ENCODE measurements at regions not wholly inside any gene's neighbourhood (a gene's known extent, or its start where the extent isn't known, plus 50 kb on each side); places are given as distances from the start of the nearest gene placed in this dataset.

DNA sequence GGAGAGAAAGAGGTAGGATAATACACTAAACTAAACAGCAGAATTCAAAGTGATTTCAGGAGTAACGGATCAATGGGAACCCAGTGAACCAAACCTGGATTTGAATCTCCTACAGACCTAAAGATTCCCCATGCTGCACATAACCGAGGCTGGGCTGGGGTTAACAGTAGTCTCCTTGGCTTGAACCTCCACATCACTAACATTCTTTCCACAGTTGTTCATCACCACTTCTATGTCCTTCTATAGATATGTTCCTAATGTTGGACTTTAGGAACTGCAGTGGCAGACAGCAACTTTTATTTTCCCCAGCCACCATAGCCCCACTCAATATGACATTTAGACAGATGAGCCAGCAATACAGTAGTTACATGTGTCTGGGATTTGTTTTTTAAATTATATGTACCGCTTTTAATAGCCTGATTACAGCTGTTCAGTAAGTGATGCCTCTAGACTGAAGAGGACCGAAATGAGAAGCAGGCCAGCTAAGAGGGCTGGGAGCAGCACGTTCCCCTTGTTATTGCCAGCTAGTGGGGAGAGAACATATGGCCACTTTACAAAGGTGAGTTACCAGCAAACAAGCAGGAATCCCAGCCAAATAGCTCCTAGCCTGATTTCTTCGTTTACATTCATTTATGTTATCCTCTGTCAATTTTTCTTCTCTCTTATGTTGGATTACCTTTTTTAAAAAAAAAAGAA is 472.6 kb upstream of the CDIN1 start:
- ATAC-seq (no peak), DNase-seq (ENCODE audit: low read depth, low spot score) (no peak)
- no peaks in the 10 kb centered on the region for H3K27me3 ChIP-seq (ENCODE audit: control insufficient read depth, insufficient read depth, low read length)
- TF ChIP-seq, protein P1, sequence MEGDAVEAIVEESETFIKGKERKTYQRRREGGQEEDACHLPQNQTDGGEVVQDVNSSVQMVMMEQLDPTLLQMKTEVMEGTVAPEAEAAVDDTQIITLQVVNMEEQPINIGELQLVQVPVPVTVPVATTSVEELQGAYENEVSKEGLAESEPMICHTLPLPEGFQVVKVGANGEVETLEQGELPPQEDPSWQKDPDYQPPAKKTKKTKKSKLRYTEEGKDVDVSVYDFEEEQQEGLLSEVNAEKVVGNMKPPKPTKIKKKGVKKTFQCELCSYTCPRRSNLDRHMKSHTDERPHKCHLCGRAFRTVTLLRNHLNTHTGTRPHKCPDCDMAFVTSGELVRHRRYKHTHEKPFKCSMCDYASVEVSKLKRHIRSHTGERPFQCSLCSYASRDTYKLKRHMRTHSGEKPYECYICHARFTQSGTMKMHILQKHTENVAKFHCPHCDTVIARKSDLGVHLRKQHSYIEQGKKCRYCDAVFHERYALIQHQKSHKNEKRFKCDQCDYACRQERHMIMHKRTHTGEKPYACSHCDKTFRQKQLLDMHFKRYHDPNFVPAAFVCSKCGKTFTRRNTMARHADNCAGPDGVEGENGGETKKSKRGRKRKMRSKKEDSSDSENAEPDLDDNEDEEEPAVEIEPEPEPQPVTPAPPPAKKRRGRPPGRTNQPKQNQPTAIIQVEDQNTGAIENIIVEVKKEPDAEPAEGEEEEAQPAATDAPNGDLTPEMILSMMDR (IDR thresholded peaks at IDR 0.05): no peak
- TF ChIP-seq TCF7L2 (IDR thresholded peaks at IDR 0.05; ENCODE audit: low read depth, low read length) (no peak), SIN3A (IDR thresholded peaks at IDR 0.05; ENCODE audit: borderline replicate concordance, insufficient read depth, low read depth, low read length) (no peak), POLR2AphosphoS5 (IDR thresholded peaks at IDR 0.05; ENCODE audit: low read depth, low read length) (no peak)
- TF ChIP-seq, protein P2, sequence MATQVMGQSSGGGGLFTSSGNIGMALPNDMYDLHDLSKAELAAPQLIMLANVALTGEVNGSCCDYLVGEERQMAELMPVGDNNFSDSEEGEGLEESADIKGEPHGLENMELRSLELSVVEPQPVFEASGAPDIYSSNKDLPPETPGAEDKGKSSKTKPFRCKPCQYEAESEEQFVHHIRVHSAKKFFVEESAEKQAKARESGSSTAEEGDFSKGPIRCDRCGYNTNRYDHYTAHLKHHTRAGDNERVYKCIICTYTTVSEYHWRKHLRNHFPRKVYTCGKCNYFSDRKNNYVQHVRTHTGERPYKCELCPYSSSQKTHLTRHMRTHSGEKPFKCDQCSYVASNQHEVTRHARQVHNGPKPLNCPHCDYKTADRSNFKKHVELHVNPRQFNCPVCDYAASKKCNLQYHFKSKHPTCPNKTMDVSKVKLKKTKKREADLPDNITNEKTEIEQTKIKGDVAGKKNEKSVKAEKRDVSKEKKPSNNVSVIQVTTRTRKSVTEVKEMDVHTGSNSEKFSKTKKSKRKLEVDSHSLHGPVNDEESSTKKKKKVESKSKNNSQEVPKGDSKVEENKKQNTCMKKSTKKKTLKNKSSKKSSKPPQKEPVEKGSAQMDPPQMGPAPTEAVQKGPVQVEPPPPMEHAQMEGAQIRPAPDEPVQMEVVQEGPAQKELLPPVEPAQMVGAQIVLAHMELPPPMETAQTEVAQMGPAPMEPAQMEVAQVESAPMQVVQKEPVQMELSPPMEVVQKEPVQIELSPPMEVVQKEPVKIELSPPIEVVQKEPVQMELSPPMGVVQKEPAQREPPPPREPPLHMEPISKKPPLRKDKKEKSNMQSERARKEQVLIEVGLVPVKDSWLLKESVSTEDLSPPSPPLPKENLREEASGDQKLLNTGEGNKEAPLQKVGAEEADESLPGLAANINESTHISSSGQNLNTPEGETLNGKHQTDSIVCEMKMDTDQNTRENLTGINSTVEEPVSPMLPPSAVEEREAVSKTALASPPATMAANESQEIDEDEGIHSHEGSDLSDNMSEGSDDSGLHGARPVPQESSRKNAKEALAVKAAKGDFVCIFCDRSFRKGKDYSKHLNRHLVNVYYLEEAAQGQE (IDR thresholded peaks at IDR 0.05; ENCODE audit: insufficient read depth in 1 of 2, low read depth in 2 of 2, low read length in 1 of 2): no peak
- H3K9me3 ChIP-seq (ENCODE audit: control insufficient read depth, insufficient read depth, low read depth, low read length): no peaks in the 10 kb centered on the region
- H3K27ac ChIP-seq (ENCODE audit: low read length): no peak overlapping the region
- in situ Hi-C loops (cut with HindIII; ENCODE audit: low pct_unique_long_range_greater_than_20kb, low sequenced_read_pairs): no loop called here
- CTCF ChIA-PET: no interaction called here
- H3K4me3 ChIP-seq (ENCODE audit: low read depth in 2 of 2, low read length in 2 of 2): no peak overlapping the region
- POLR2A ChIA-PET: no interaction called here
- intact Hi-C loops (cut with micrococcal nuclease; ENCODE audit: unreplicated experiment): no loop called here
- no TSS peak for BruUV-seq (replicated peaks)
- H3K4me1 ChIP-seq (ENCODE audit: control insufficient read depth, insufficient read depth, low read length): no peaks in the 10 kb centered on the region
- H3K36me3 ChIP-seq (ENCODE audit: control insufficient read depth, insufficient read depth, low read length): no peaks in the 10 kb centered on the region

DNA sequence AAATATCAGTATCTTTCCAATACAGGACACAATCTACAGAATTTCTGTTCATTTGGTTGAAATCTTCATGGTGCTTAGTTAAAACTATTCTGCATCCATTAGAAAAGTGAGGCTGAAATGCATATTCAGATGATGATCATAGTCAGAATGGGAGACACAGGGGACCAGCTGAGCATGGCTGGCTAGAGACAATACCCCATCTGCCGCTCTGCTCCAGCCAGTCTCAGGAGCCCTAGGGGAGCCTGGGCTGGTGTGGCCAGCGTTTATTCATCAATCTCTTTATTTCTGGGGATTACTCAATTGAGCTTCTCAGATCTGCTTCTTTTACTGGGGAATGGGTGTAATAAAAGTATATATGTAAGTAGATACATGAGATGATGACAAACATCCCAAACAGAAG is 470.9 kb upstream of the CDIN1 start:
- DNase-seq (ENCODE audit: low read depth, low spot score): no peak
- H3K4me3 ChIP-seq (ENCODE audit: low read depth in 2 of 2, low read length in 2 of 2): no peak overlapping the region
- no peaks in the 10 kb centered on the region for H3K27me3 ChIP-seq (ENCODE audit: control insufficient read depth, insufficient read depth, low read length)
- H3K36me3 ChIP-seq (ENCODE audit: control insufficient read depth, insufficient read depth, low read length): no peaks in the 10 kb centered on the region
- H3K9me3 ChIP-seq (ENCODE audit: control insufficient read depth, insufficient read depth, low read depth, low read length): no peaks in the 10 kb centered on the region; the same call in 1 of the 2 replicates
- H3K27ac ChIP-seq (ENCODE audit: low read length): no peak overlapping the region
- intact Hi-C loops (cut with micrococcal nuclease; ENCODE audit: unreplicated experiment) (no loop called here), in situ Hi-C loops (cut with HindIII; ENCODE audit: low pct_unique_long_range_greater_than_20kb, low sequenced_read_pairs) (no loop called here)
- POLR2A ChIA-PET: no interaction called here
- ATAC-seq: no peak
- no TSS peak for BruUV-seq (replicated peaks)
- no peaks in the 10 kb centered on the region for H3K4me1 ChIP-seq (ENCODE audit: control insufficient read depth, insufficient read depth, low read length)
- TF ChIP-seq, protein P1 (IDR thresholded peaks at IDR 0.05): no peak
- TF ChIP-seq SIN3A (IDR thresholded peaks at IDR 0.05; ENCODE audit: borderline replicate concordance, insufficient read depth, low read depth, low read length) (no peak), TCF7L2 (IDR thresholded peaks at IDR 0.05; ENCODE audit: low read depth, low read length) (no peak), POLR2AphosphoS5 (IDR thresholded peaks at IDR 0.05; ENCODE audit: low read depth, low read length) (no peak)
- TF ChIP-seq, protein P2 (IDR thresholded peaks at IDR 0.05; ENCODE audit: insufficient read depth in 1 of 2, low read depth in 2 of 2, low read length in 1 of 2): no peak
- CTCF ChIA-PET: no interaction called here

All from Panc1 (cell line).